CD4-positive, CD25-positive, alpha-beta regulatory T cell (primary cell): ENCODE measurements at regions not wholly inside any gene's neighbourhood (a gene's known extent, or its start where the extent isn't known, plus 50 kb on each side); places are given as distances from the start of the nearest gene placed in this dataset.

Experiments used
- ATAC-seq, 2 donors: fragments of 150-1000 bp; cut with Tn5 transposase; one replicate each; pipeline ENCODE4 v1.10.0; 2021; ENCODE audit warnings: low read depth in 2 of 2, moderate number of reproducible peaks in 2 of 2, moderate library complexity in 1 of 2
- DNase-seq, 3 donors: peaks; one replicate each; pipeline versions ENCODE4 v3.0.0 to v3.0.0-alpha.2; 2012 to 2022; ENCODE audit warnings: mixed read lengths in 1 of 3
- H3K27ac ChIP-seq: one replicate; pipeline ENCODE4 v1.7.0; 2013; ENCODE audit warnings: mild to moderate bottlenecking, low read length; ENCODE audit not compliant: insufficient read depth, poor library complexity, severe bottlenecking
- H3K27me3 ChIP-seq: one replicate; pipeline ENCODE4 v1.7.0; 2013; ENCODE audit warnings: low read length; ENCODE audit not compliant: control insufficient read depth, insufficient read depth
- H3K36me3 ChIP-seq: one replicate; pipeline ENCODE4 v1.7.0; 2013; ENCODE audit warnings: mild to moderate bottlenecking, low read length, moderate library complexity; ENCODE audit not compliant: control insufficient read depth, insufficient read depth
- H3K4me1 ChIP-seq: 2 replicates; pipeline ENCODE4 v1.7.0; 2013; ENCODE audit warnings: mild to moderate bottlenecking, low read length; ENCODE audit not compliant: insufficient read depth, control insufficient read depth, poor library complexity, severe bottlenecking
- H3K4me3 ChIP-seq: one replicate; pipeline ENCODE4 v1.7.0; 2013; ENCODE audit warnings: low read depth, mild to moderate bottlenecking, low read length, moderate library complexity
- H3K9me3 ChIP-seq, 2 experiments: 1 replicate in 1 of 2; 2 replicates in 1 of 2; pipeline ENCODE4 v1.7.0; 2013; ENCODE audit warnings: low read length in 2 of 2, mild to moderate bottlenecking in 1 of 2, moderate library complexity in 1 of 2; ENCODE audit not compliant: control insufficient read depth in 2 of 2
- H3K27ac Mint-ChIP-seq, 3 donors: one replicate each; pipeline ENCODE4 v1.8.0; 2020 to 2022; ENCODE audit warnings: mild to moderate bottlenecking in 3 of 3, mixed read lengths in 3 of 3, moderate library complexity in 2 of 3
- H3K27me3 Mint-ChIP-seq: one replicate; pipeline ENCODE4 v1.8.0; 2022; ENCODE audit warnings: mild to moderate bottlenecking, mixed read lengths
- H3K36me3 Mint-ChIP-seq: one replicate; pipeline ENCODE4 v1.8.0; 2020; ENCODE audit warnings: mixed read lengths
- H3K4me1 Mint-ChIP-seq, 4 donors: one replicate each; pipeline ENCODE4 v1.8.0; 2020 to 2022; ENCODE audit warnings: mixed read lengths in 4 of 4, mild to moderate bottlenecking in 1 of 4
- H3K4me3 Mint-ChIP-seq, 4 donors: one replicate each; pipeline ENCODE4 v1.8.0; 2020 to 2022; ENCODE audit warnings: mild to moderate bottlenecking in 4 of 4, mixed read lengths in 4 of 4, moderate library complexity in 3 of 4
- H3K9me3 Mint-ChIP-seq, 7 donors: one replicate each; pipeline ENCODE4 v1.8.0; 2020 to 2022; ENCODE audit warnings: mixed read lengths in 7 of 7, mild to moderate bottlenecking in 3 of 7, moderate library complexity in 2 of 7

GRCh38 chrX:115941388-115941787 lies 229.2 kb upstream of the AGTR2 start:
- no peak for ATAC-seq
- H3K4me1 Mint-ChIP-seq, result peaks cover 0 to 4% (median 0%) of the 10 kb centered on the region in 4 donors
- H3K9me3 ChIP-seq, result no peaks in the 10 kb centered on the region
- no peak overlapping the region for H3K27ac Mint-ChIP-seq
- H3K27ac ChIP-seq, result no peak overlapping the region
- H3K36me3 ChIP-seq, result no peaks in the 10 kb centered on the region
- H3K9me3 Mint-ChIP-seq, result peaks cover 0 to 4% (median 0%) of the 10 kb centered on the region in 7 donors
- no peaks in the 10 kb centered on the region for H3K27me3 Mint-ChIP-seq
- no peaks in the 10 kb centered on the region for H3K36me3 Mint-ChIP-seq
- H3K27me3 ChIP-seq, result no peaks in the 10 kb centered on the region
- H3K4me1 ChIP-seq, result no peaks in the 10 kb centered on the region
- H3K4me3 Mint-ChIP-seq, result no peak overlapping the region
- no peak overlapping the region for H3K4me3 ChIP-seq
- DNase-seq, result no peak

GRCh38 chrX:115946059-115946458 lies 224.5 kb upstream of the AGTR2 start:
- Histone ChIP-seq H3K27me3 (no peaks in the 10 kb centered on the region), H3K4me1 (no peaks in the 10 kb centered on the region), H3K4me3 (no peak overlapping the region), H3K36me3 (no peaks in the 10 kb centered on the region), H3K27ac (no peak overlapping the region), H3K9me3 (no peaks in the 10 kb centered on the region)
- H3K4me1 Mint-ChIP-seq, result no peaks in the 10 kb centered on the region
- no peaks in the 10 kb centered on the region for H3K27me3 Mint-ChIP-seq
- ATAC-seq (no peak), DNase-seq (no peak)
- no peaks in the 10 kb centered on the region for H3K36me3 Mint-ChIP-seq
- peaks cover 0 to 8% (median 1%) of the 10 kb centered on the region in 7 donors for H3K9me3 Mint-ChIP-seq
- no peak overlapping the region for H3K4me3 Mint-ChIP-seq
- no peak overlapping the region for H3K27ac Mint-ChIP-seq

GRCh38 chrX:115948018-115948923 lies 222.3 kb upstream of the AGTR2 start:
- H3K9me3 ChIP-seq, result no peaks in the 10 kb centered on the region
- no peak overlapping the region for H3K27ac Mint-ChIP-seq
- no peak overlapping the region for H3K4me3 Mint-ChIP-seq
- no peaks in the 10 kb centered on the region for H3K36me3 Mint-ChIP-seq
- no peak overlapping the region for H3K4me3 ChIP-seq
- ATAC-seq, result no peak
- H3K27ac ChIP-seq, result no peak overlapping the region
- no peaks in the 10 kb centered on the region for H3K27me3 ChIP-seq
- no peaks in the 10 kb centered on the region for H3K4me1 Mint-ChIP-seq
- H3K9me3 Mint-ChIP-seq, result peaks cover 0 to 5% (median 0%) of the 10 kb centered on the region in 7 donors
- H3K4me1 ChIP-seq, result no peaks in the 10 kb centered on the region
- H3K27me3 Mint-ChIP-seq, result no peaks in the 10 kb centered on the region
- DNase-seq, result peak in 1 of 3 donors; percentile 1
- no peaks in the 10 kb centered on the region for H3K36me3 ChIP-seq

- H3K4me3 ChIP-seq, result no peak overlapping the region
- no peak overlapping the region for H3K27ac ChIP-seq
- Mint-ChIP-seq H3K27ac (no peak overlapping the region), H3K9me3 (peaks cover 0 to 5% (median 0%) of the 10 kb centered on the region in 7 donors), H3K4me1 (no peaks in the 10 kb centered on the region), H3K36me3 (no peaks in the 10 kb centered on the region), H3K27me3 (no peaks in the 10 kb centered on the region), H3K4me3 (peak overlapping the region in 2 of 4 donors; percentile 7 to 48)
- ATAC-seq (no peak), DNase-seq (peak in 1 of 3 donors; percentile 24)
- H3K4me1 ChIP-seq, result no peaks in the 10 kb centered on the region
- H3K36me3 ChIP-seq, result no peaks in the 10 kb centered on the region
- no peaks in the 10 kb centered on the region for H3K9me3 ChIP-seq
- H3K27me3 ChIP-seq, result no peaks in the 10 kb centered on the region
These were observed 220.4 kb upstream of the AGTR2 start for GRCh38 chrX:115949900-115950822.

- no peak for ATAC-seq
- no peaks in the 10 kb centered on the region for H3K36me3 Mint-ChIP-seq
- no peak for DNase-seq
- no peaks in the 10 kb centered on the region for H3K27me3 Mint-ChIP-seq
- no peaks in the 10 kb centered on the region for H3K36me3 ChIP-seq
- H3K27ac ChIP-seq, result no peak overlapping the region
- H3K4me3 Mint-ChIP-seq, result no peak overlapping the region
- no peaks in the 10 kb centered on the region for H3K9me3 ChIP-seq
- H3K4me1 Mint-ChIP-seq, result no peaks in the 10 kb centered on the region
- H3K27ac Mint-ChIP-seq, result no peak overlapping the region
- H3K9me3 Mint-ChIP-seq, result peaks cover 0 to 5% (median 0%) of the 10 kb centered on the region in 7 donors
- H3K4me3 ChIP-seq, result no peak overlapping the region
- no peaks in the 10 kb centered on the region for H3K27me3 ChIP-seq
- no peaks in the 10 kb centered on the region for H3K4me1 ChIP-seq
These were observed 218.0 kb upstream of the AGTR2 start for GRCh38 chrX:115952417-115953092.

GRCh38 chrX:115957862-115958490 lies 212.6 kb upstream of the AGTR2 start:
- DNase-seq, result no peak

More at GRCh38 chrX:115957862-115958490, 212.6 kb upstream of the AGTR2 start:
- peak overlapping the region in 1 of 3 donors; percentile 43 for H3K27ac Mint-ChIP-seq
- H3K9me3 Mint-ChIP-seq, result peaks cover 0 to 10% (median 0%) of the 10 kb centered on the region in 7 donors
- Histone ChIP-seq H3K27ac (no peak overlapping the region), H3K4me1 (no peaks in the 10 kb centered on the region), H3K36me3 (no peaks in the 10 kb centered on the region), H3K9me3 (no peaks in the 10 kb centered on the region), H3K27me3 (no peaks in the 10 kb centered on the region), H3K4me3 (no peak overlapping the region)
- H3K4me3 Mint-ChIP-seq, result no peak overlapping the region
- H3K27me3 Mint-ChIP-seq, result no peaks in the 10 kb centered on the region
- H3K4me1 Mint-ChIP-seq, result no peaks in the 10 kb centered on the region
- no peaks in the 10 kb centered on the region for H3K36me3 Mint-ChIP-seq
- ATAC-seq, result no peak
